ENCODE measurements at regions not wholly inside any gene's neighbourhood (a gene's known extent, or its start where the extent isn't known, plus 50 kb on each side); places are given as distances from the start of the nearest gene placed in this dataset.

GRCh38 chr18:52163478-52163877 is 176.5 kb upstream of the DCC start:
- no peak for TF ChIP-seq CTCF (IDR thresholded peaks at IDR 0.05; ENCODE audit: insufficient read depth, low read length)
- no peak for TF ChIP-seq POLR2AphosphoS5 (IDR thresholded peaks at IDR 0.05; ENCODE audit: low read depth)

All from HL-60 (cell line).